ENCODE measurements at regions not wholly inside any gene's neighbourhood (a gene's known extent, or its start where the extent isn't known, plus 50 kb on each side); places are given as distances from the start of the nearest gene placed in this dataset.

GRCh38 chr13:65768545-65768944, 1461.6 kb downstream of the PCDH9 start:
- Histone ChIP-seq H2AFZ (ENCODE audit: low read depth, low read length) (no peak overlapping the region), H3K9me1 (replicated peaks; ENCODE audit: control insufficient read depth, extremely low read depth, insufficient read depth, low read length) (no peaks in the 10 kb centered on the region), H3K36me3 (ENCODE audit: control insufficient read depth in 2 of 2, extremely low read depth in 1 of 2, insufficient read depth in 2 of 2, low read length in 2 of 2) (no peaks in the 10 kb centered on the region), H4K20me1 (replicated peaks; ENCODE audit: control insufficient read depth, extremely low read depth, insufficient read depth, low read length) (no peaks in the 10 kb centered on the region), H3K9ac (replicated peaks; ENCODE audit: extremely low read depth, insufficient read depth, low read length) (no peak overlapping the region), H3K4me2 (ENCODE audit: insufficient read depth, low read length) (no peak overlapping the region), H3K4me3 (replicated peaks in 1 of 3; ENCODE audit: insufficient read depth in 1 of 3, low read depth in 1 of 3, low read length in 3 of 3) (no peak overlapping the region), H3K79me2 (ENCODE audit: control insufficient read depth, insufficient read depth, low read length) (no peaks in the 10 kb centered on the region), H3K27me3 (ENCODE audit: control insufficient read depth in 2 of 2, insufficient read depth in 2 of 2, low read length in 2 of 2) (no peaks in the 10 kb centered on the region), H3K9me3 (replicated peaks; ENCODE audit: control insufficient read depth, insufficient read depth, low read length) (no peaks in the 10 kb centered on the region), H3K27ac (ENCODE audit: insufficient read depth, low read depth, low read length) (no peak overlapping the region), H3K4me1 (ENCODE audit: control insufficient read depth, extremely low read depth, insufficient read depth, low read length) (no peaks in the 10 kb centered on the region)
- dilution Hi-C loops (cut with MboI; ENCODE audit: extremely low pct_ligation_motif_present, low sequenced_read_pairs) (no loop called here), intact Hi-C loops (cut with micrococcal nuclease) (no loop called here)
- BruUV-seq (replicated peaks) = no TSS peak
- DNase-seq (ENCODE audit: low read depth, low spot score) = no peak
- ChIA-PET CTCF (no interaction called here), POLR2A (no interaction called here)
- FAIRE-seq = no peak
- TF ChIP-seq MAX (IDR thresholded peaks at IDR 0.05; ENCODE audit: insufficient read depth, insufficient read length) (no peak), GATA2 (IDR thresholded peaks at IDR 0.05; ENCODE audit: insufficient read depth, insufficient read length, low read depth, low read length) (no peak), EZH2 (IDR thresholded peaks at IDR 0.05; ENCODE audit: borderline replicate concordance, low read depth, low read length, severe bottlenecking) (no peak), POLR2A (IDR thresholded peaks at IDR 0.05; ENCODE audit: low read depth, low read length) (no peak), POLR2AphosphoS5 (IDR thresholded peaks at IDR 0.05; ENCODE audit: insufficient read depth, low read depth, low read length) (no peak), JUN (IDR thresholded peaks at IDR 0.05; ENCODE audit: borderline replicate concordance, insufficient read depth, insufficient read length, low read depth) (no peak)

DNA sequence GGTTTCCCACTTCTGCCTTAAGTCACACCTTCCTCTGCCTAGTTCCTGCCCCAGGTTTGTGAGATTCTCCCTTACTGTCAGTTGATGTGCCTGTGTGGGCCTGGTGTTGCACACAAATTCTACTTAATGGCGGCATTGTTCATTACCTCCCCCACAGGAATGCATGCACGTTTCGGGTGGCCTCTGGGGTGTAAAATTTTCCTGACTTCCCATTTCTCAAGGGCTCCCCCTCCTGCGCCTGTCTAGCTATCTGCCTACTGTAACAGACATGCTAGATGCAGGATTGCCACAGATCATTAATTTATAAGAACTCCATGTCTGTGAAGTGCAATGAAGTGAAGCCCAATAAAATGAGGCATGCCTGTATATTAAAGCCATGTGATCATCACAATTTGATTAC, 1466.3 kb downstream of the PCDH9 start:
- TF ChIP-seq FOS (IDR thresholded peaks at IDR 0.05; ENCODE audit: borderline replicate concordance, insufficient read depth, low read length) = no peak
- TF ChIP-seq, protein P1, sequence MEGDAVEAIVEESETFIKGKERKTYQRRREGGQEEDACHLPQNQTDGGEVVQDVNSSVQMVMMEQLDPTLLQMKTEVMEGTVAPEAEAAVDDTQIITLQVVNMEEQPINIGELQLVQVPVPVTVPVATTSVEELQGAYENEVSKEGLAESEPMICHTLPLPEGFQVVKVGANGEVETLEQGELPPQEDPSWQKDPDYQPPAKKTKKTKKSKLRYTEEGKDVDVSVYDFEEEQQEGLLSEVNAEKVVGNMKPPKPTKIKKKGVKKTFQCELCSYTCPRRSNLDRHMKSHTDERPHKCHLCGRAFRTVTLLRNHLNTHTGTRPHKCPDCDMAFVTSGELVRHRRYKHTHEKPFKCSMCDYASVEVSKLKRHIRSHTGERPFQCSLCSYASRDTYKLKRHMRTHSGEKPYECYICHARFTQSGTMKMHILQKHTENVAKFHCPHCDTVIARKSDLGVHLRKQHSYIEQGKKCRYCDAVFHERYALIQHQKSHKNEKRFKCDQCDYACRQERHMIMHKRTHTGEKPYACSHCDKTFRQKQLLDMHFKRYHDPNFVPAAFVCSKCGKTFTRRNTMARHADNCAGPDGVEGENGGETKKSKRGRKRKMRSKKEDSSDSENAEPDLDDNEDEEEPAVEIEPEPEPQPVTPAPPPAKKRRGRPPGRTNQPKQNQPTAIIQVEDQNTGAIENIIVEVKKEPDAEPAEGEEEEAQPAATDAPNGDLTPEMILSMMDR (IDR thresholded peaks at IDR 0.05; ENCODE audit: extremely low read depth in 1 of 2, insufficient read depth in 1 of 2, low read depth in 1 of 2, low read length in 2 of 2) = no peak
- no peak for TF ChIP-seq POLR2A (IDR thresholded peaks at IDR 0.05; ENCODE audit: low read depth, low read length)
- TF ChIP-seq GATA2 (IDR thresholded peaks at IDR 0.05; ENCODE audit: insufficient read depth, insufficient read length, low read depth, low read length) = no peak
- TF ChIP-seq MYC (IDR thresholded peaks at IDR 0.05; ENCODE audit: low read depth, low read length) = no peak
- TF ChIP-seq POLR2AphosphoS5 (IDR thresholded peaks at IDR 0.05; ENCODE audit: insufficient read depth, low read depth, low read length) = no peak
- no peak for TF ChIP-seq MAX (IDR thresholded peaks at IDR 0.05; ENCODE audit: insufficient read depth, insufficient read length)
- Histone ChIP-seq H3K9me3 (replicated peaks; ENCODE audit: control insufficient read depth, insufficient read depth, low read length) (no peaks in the 10 kb centered on the region), H3K27ac (ENCODE audit: insufficient read depth, low read depth, low read length) (no peak overlapping the region), H3K4me1 (ENCODE audit: control insufficient read depth, extremely low read depth, insufficient read depth, low read length) (no peaks in the 10 kb centered on the region), H4K20me1 (replicated peaks; ENCODE audit: control insufficient read depth, extremely low read depth, insufficient read depth, low read length) (no peaks in the 10 kb centered on the region), H3K9ac (replicated peaks; ENCODE audit: extremely low read depth, insufficient read depth, low read length) (no peak overlapping the region), H3K4me3 (replicated peaks in 1 of 3; ENCODE audit: insufficient read depth in 1 of 3, low read depth in 1 of 3, low read length in 3 of 3) (no peak overlapping the region), H3K27me3 (ENCODE audit: control insufficient read depth in 2 of 2, insufficient read depth in 2 of 2, low read length in 2 of 2) (no peaks in the 10 kb centered on the region), H3K4me2 (ENCODE audit: insufficient read depth, low read length) (no peak overlapping the region), H3K9me1 (replicated peaks; ENCODE audit: control insufficient read depth, extremely low read depth, insufficient read depth, low read length) (no peaks in the 10 kb centered on the region), H3K79me2 (ENCODE audit: control insufficient read depth, insufficient read depth, low read length) (no peaks in the 10 kb centered on the region), H3K36me3 (ENCODE audit: control insufficient read depth in 2 of 2, extremely low read depth in 1 of 2, insufficient read depth in 2 of 2, low read length in 2 of 2) (no peaks in the 10 kb centered on the region), H2AFZ (ENCODE audit: low read depth, low read length) (no peak overlapping the region)
- CTCF ChIA-PET = interaction anchor here (0.8 kb wide), 1 partner anchor 120 kb away, joined by 3 read pairs; no protein-coding TSS in a partner anchor
- POLR2A ChIA-PET = no interaction called here
- DNase-seq (ENCODE audit: low read depth, low spot score) (no peak), FAIRE-seq (no peak)
- intact Hi-C loops (cut with micrococcal nuclease) = no loop called here
- no TSS peak for BruUV-seq (replicated peaks)
- dilution Hi-C loops (cut with MboI; ENCODE audit: extremely low pct_ligation_motif_present, low sequenced_read_pairs) = no loop called here

Data from endothelial cell of umbilical vein (primary cell).